ENCODE measurements at regions not wholly inside any gene's neighbourhood (a gene's known extent, or its start where the extent isn't known, plus 50 kb on each side); places are given as distances from the start of the nearest gene placed in this dataset.
"Not testable (repeated sequence)": the region's sequence is repeated elsewhere in the genome, so short reads cannot be mapped to it uniquely, and the experiment has no call there.

- DNase-seq, result no peak
Measured at GRCh38 chr1:104331763-104332162, 582.1 kb downstream of the AMY1C start.

GRCh38 chr1:104337927-104338326 is 588.2 kb downstream of the AMY1C start:
- DNase-seq, result not testable (repeated sequence)

GRCh38 chr1:104341944-104342343 is 592.2 kb downstream of the AMY1C start:
- DNase-seq, result no peak

- no peak for DNase-seq
Measured at GRCh38 chr1:104348277-104348676, 598.6 kb downstream of the AMY1C start.

- no peak for DNase-seq
Measured at GRCh38 chr1:104353580-104353979, 603.9 kb downstream of the AMY1C start.

- no peak for DNase-seq
Measured at GRCh38 chr1:104358086-104358485, 608.4 kb downstream of the AMY1C start.

- no peak for DNase-seq
Measured at GRCh38 chr1:104358621-104359020, 608.9 kb downstream of the AMY1C start.

- no peak for DNase-seq
Measured at GRCh38 chr1:104378414-104378813, 628.7 kb downstream of the AMY1C start.

GRCh38 chr1:104380003-104380402 is 630.3 kb downstream of the AMY1C start:
- DNase-seq, result no peak

- no peak for DNase-seq
Measured at GRCh38 chr1:104387716-104388508, 638.2 kb downstream of the AMY1C start.

- DNase-seq, result no peak
Measured at GRCh38 chr1:104392552-104392951, 642.9 kb downstream of the AMY1C start.

- peak; percentile 21 for DNase-seq
Measured at GRCh38 chr1:104402178-104402577, 652.5 kb downstream of the AMY1C start.

- DNase-seq, result no peak
Measured at GRCh38 chr1:104403883-104404282, 654.2 kb downstream of the AMY1C start.

GRCh38 chr1:104406728-104407127 is 657.0 kb downstream of the AMY1C start:
- no peak for DNase-seq

GRCh38 chr1:104408268-104408667 is 658.6 kb downstream of the AMY1C start:
- DNase-seq, result no peak

GRCh38 chr1:104435255-104435654 is 685.6 kb downstream of the AMY1C start:
- DNase-seq, result no peak

GRCh38 chr1:104440011-104440410 is 690.3 kb downstream of the AMY1C start:
- no peak for DNase-seq

GRCh38 chr1:104456724-104457123 is 707.0 kb downstream of the AMY1C start:
- DNase-seq, result no peak

GRCh38 chr1:104459886-104460285 is 710.2 kb downstream of the AMY1C start:
- no peak for DNase-seq

GRCh38 chr1:104460880-104461279 is 711.2 kb downstream of the AMY1C start:
- no peak for DNase-seq

- DNase-seq, result no peak
Measured at GRCh38 chr1:104463126-104463697, 713.5 kb downstream of the AMY1C start.

GRCh38 chr1:104466068-104466467 is 716.4 kb downstream of the AMY1C start:
- DNase-seq, result no peak

GRCh38 chr1:104467590-104467989 is 717.9 kb downstream of the AMY1C start:
- DNase-seq, result no peak

GRCh38 chr1:104468282-104468681 is 718.6 kb downstream of the AMY1C start:
- no peak for DNase-seq

- no peak for DNase-seq
Measured at GRCh38 chr1:104476126-104476525, 726.4 kb downstream of the AMY1C start.

Measured in eye (tissue), 1 donor.